Gastrocnemius medialis (tissue), 4 donors: ENCODE measurements at regions not wholly inside any gene's neighbourhood (a gene's known extent, or its start where the extent isn't known, plus 50 kb on each side); places are given as distances from the start of the nearest gene placed in this dataset.

Experiments
- ATAC-seq, 2 donors: fragments of 150-250 bp; one replicate each; pipeline ENCODE4 v1.9.1; 2016
- DNase-seq, 2 donors: peaks; one replicate each; pipeline ENCODE4 v3.0.0-alpha.2; 2019
- H3K27ac ChIP-seq, 4 donors: fragments of 200-600 bp; sonication (generic); 1 replicate in 1 of 4; 2 replicates in 3 of 4; pipeline ENCODE4 v1.5.1; 2016 to 2018; ENCODE audit warnings: mild to moderate bottlenecking in 2 of 4, moderate library complexity in 1 of 4
- H3K27me3 ChIP-seq, 3 donors: fragments of 200-600 bp; sonication (generic) in 2 of 3; 1 replicate in 1 of 3; 2 replicates in 2 of 3; pipeline versions ENCODE4 v1.5.1 to v1.6.0; 2016 to 2019; ENCODE audit warnings: mild to moderate bottlenecking in 1 of 3, moderate library complexity in 1 of 3
- H3K36me3 ChIP-seq, 2 donors: fragments of 200-600 bp; sonication (generic) in 1 of 2; one replicate each; pipeline ENCODE4 v1.5.1; 2017 to 2018
- H3K4me1 ChIP-seq, 2 donors: fragments of 200-600 bp; sonication (generic) in 1 of 2; one replicate each; pipeline ENCODE4 v1.5.1; 2016 to 2017; ENCODE audit warnings: mild to moderate bottlenecking in 2 of 2
- H3K4me3 ChIP-seq, 4 donors: fragments of 200-600 bp; sonication (generic) in 3 of 4; 1 replicate in 1 of 4; 2 replicates in 3 of 4; pipeline ENCODE4 v1.5.1; 2016 to 2019; ENCODE audit warnings: mild to moderate bottlenecking in 2 of 4
- H3K9me3 ChIP-seq, 3 donors: fragments of 200-600 bp; sonication (generic) in 2 of 3; 1 replicate in 1 of 3; 2 replicates in 2 of 3; pipeline ENCODE4 v1.5.1; 2016 to 2019
- CTCF ChIP-seq, 5 experiments: fragments of 450-650 bp in 3 of 5; fragments of 200-600 bp in 2 of 5; sonication (generic) in 2 of 5; IDR thresholded peaks in 4 of 5; conservative IDR thresholded peaks in 1 of 5; 1 replicate in 4 of 5; 2 replicates in 1 of 5; pipeline ENCODE4 v1.5.1; 2016 to 2019; ENCODE audit warnings: antibody characterized with exemption in 5 of 5, mild to moderate bottlenecking in 3 of 5, moderate library complexity in 3 of 5
- POLR2A ChIP-seq, 2 donors: fragments of 450-650 bp; IDR thresholded peaks; one replicate each; pipeline ENCODE4 v1.6.1; 2017; ENCODE audit warnings: antibody characterized with exemption in 2 of 2, mild to moderate bottlenecking in 2 of 2, moderate library complexity in 2 of 2
- in situ Hi-C, 4 donors: fragments of 200-750 bp; cut with MboI; loops; one replicate each; pipeline versions ENCODE4 v1.15.0 to v1.8.0; 2017; ENCODE audit warnings: low sequenced_read_pairs in 4 of 4
- intact Hi-C: fragments of 100-400 bp; cut with DNase I; formaldehyde crosslinking; loops from one replicate; pipeline ENCODE4 v1.15.1; 2023; ENCODE audit warnings: low total_unique reads

GRCh38 chr2:144572977-144573376 is 53.1 kb upstream of the ZEB2 start:
- DNase-seq (no peak), ATAC-seq (no peak)
- Histone ChIP-seq H3K9me3 (no peaks in the 10 kb centered on the region), H3K36me3 (no peaks in the 10 kb centered on the region), H3K4me1 (no peaks in the 10 kb centered on the region), H3K4me3 (no peak overlapping the region), H3K27ac (no peak overlapping the region), H3K27me3 (no peaks in the 10 kb centered on the region)
- TF ChIP-seq POLR2A (IDR thresholded peaks at IDR 0.05) (no peak), CTCF (IDR thresholded peaks at IDR 0.05 in 4 of 5, conservative IDR thresholded peaks at IDR 0.05 in 1 of 5) (no peak)
- in situ Hi-C loops (no loop called here), intact Hi-C loops (no loop called here)

GRCh38 chr2:144571770-144572169 is 51.9 kb upstream of the ZEB2 start:
- DNase-seq: no peak
- H3K27me3 ChIP-seq: no peaks in the 10 kb centered on the region
- H3K9me3 ChIP-seq: no peaks in the 10 kb centered on the region
- ATAC-seq: no peak
- no peaks in the 10 kb centered on the region for H3K4me1 ChIP-seq
- TF ChIP-seq POLR2A (IDR thresholded peaks at IDR 0.05) (no peak), CTCF (IDR thresholded peaks at IDR 0.05 in 4 of 5, conservative IDR thresholded peaks at IDR 0.05 in 1 of 5) (no peak)
- intact Hi-C loops (no loop called here), in situ Hi-C loops (no loop called here)
- no peak overlapping the region for H3K27ac ChIP-seq
- no peaks in the 10 kb centered on the region for H3K36me3 ChIP-seq
- H3K4me3 ChIP-seq: no peak overlapping the region

- in situ Hi-C loops: no loop called here
These were observed 50.6 kb upstream of the ZEB2 start for GRCh38 chr2:144570566-144570965.

More at GRCh38 chr2:144570566-144570965, 50.6 kb upstream of the ZEB2 start:
- no peak for DNase-seq
- TF ChIP-seq CTCF (IDR thresholded peaks at IDR 0.05 in 4 of 5, conservative IDR thresholded peaks at IDR 0.05 in 1 of 5) (no peak), POLR2A (IDR thresholded peaks at IDR 0.05) (no peak)
- intact Hi-C loops: no loop called here
- no peak for ATAC-seq
- Histone ChIP-seq H3K27me3 (no peaks in the 10 kb centered on the region), H3K4me3 (no peak overlapping the region), H3K9me3 (no peaks in the 10 kb centered on the region), H3K27ac (no peak overlapping the region), H3K4me1 (no peaks in the 10 kb centered on the region), H3K36me3 (no peaks in the 10 kb centered on the region)
